Ovary (tissue), 3 donors: ENCODE measurements at regions not wholly inside any gene's neighbourhood (a gene's known extent, or its start where the extent isn't known, plus 50 kb on each side); places are given as distances from the start of the nearest gene placed in this dataset.

ENCODE experiments used
- CTCF ChIP-seq, 3 donors: fragments of 450-650 bp in 2 of 3; fragments of 200-600 bp in 1 of 3; IDR thresholded peaks; one replicate each; pipeline versions ENCODE4 v1.5.1 to v1.8.0; 2016 to 2022; ENCODE audit warnings: antibody characterized with exemption in 3 of 3, mild to moderate bottlenecking in 1 of 3
- POLR2A ChIP-seq: fragments of 450-650 bp; IDR thresholded peaks from one replicate; pipeline ENCODE4 v1.6.1; 2017; ENCODE audit warnings: antibody characterized with exemption, mild to moderate bottlenecking, moderate library complexity
- donor health status: DM: no; HTN: no; CAD: no.

GRCh38 chr18:46283895-46284295 lies 179.7 kb downstream of the HAUS1 start:
- TF ChIP-seq POLR2A (no peak), CTCF (IDR thresholded peaks at IDR 0.05) (no peak)
